Stimulated activated CD8-positive, alpha-beta memory T cell treated with anti-CD3 and anti-CD28 coated beads, Interleukin-15, amount 100 ng/mL, for 1 hour (primary cell): ENCODE measurements at regions not wholly inside any gene's neighbourhood (a gene's known extent, or its start where the extent isn't known, plus 50 kb on each side); places are given as distances from the start of the nearest gene placed in this dataset.
"Not testable (repeated sequence)": the region's sequence is repeated elsewhere in the genome, so short reads cannot be mapped to it uniquely, and the experiment has no call there.

ENCODE experiments used
- DNase-seq: peaks from one replicate; pipeline ENCODE4 v3.0.0-alpha.2; 2020; ENCODE audit warnings: low read depth

DNA sequence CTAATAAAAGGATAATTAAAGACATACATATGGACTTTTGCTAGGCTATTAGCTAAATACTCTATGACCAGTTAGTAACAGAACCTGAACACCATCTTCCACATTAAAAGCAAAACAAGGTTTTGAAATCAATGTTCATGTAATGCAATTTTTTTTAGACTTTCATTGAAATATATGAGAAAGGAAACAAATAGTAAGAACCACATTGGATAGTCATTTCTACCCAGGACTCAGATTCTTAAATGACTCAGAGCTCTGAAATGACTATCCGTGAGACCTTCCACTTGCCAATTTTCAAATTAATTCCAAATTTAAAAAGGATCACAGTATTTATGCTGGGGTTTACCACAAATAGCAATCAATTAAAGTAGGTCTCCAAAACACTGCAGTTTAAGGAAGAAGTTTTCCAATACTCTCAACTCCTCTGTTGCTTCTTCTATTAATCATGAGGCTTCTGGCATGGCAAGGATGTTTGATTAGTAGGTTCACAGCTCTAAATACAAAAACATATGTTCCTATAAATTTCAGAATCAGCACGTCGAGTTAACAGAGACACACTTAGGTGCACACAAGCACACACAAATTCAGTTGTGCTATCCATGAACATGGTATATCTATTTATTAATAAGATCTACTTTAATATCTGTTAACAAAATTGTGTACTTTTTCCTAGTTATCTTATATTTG is 841.0 kb downstream of the RNF144A start:
- DNase-seq = no peak

GRCh38 chr2:7759898-7760297 is 842.7 kb downstream of the RNF144A start:
- no peak for DNase-seq

DNA sequence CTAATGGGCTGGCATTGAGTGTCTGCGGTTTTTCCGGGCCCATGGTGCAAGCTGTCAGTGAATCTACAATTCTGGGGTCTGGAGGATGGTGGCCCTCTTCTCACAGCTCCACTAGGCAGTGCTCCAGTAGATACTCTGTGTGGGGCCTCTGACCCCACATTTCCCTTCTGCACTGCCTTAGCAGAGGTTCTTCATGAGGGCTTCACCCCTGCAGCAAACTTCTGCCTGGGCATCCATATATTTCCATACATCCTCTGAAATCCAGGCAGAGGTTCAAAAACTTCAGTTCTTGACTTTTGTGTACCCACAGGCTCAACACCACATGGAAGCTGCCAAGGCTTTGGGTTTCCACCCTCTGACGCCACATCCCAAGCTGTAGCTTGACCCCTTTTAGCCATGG is 846.2 kb downstream of the RNF144A start:
- DNase-seq = not testable (repeated sequence)

GRCh38 chr2:7765236-7765635 is 848.0 kb downstream of the RNF144A start:
- no peak for DNase-seq

- DNase-seq = no peak
Observed at GRCh38 chr2:7766088-7766722, 849.0 kb downstream of the RNF144A start.

GRCh38 chr2:7766978-7767565 is 849.9 kb downstream of the RNF144A start:
- no peak for DNase-seq

- DNase-seq = no peak
Observed at GRCh38 chr2:7767902-7768301, 850.7 kb downstream of the RNF144A start.

GRCh38 chr2:7771781-7772180 is 854.6 kb downstream of the RNF144A start:
- DNase-seq = no peak

- DNase-seq = no peak
Observed at GRCh38 chr2:7773362-7774360, 856.4 kb downstream of the RNF144A start.

DNA sequence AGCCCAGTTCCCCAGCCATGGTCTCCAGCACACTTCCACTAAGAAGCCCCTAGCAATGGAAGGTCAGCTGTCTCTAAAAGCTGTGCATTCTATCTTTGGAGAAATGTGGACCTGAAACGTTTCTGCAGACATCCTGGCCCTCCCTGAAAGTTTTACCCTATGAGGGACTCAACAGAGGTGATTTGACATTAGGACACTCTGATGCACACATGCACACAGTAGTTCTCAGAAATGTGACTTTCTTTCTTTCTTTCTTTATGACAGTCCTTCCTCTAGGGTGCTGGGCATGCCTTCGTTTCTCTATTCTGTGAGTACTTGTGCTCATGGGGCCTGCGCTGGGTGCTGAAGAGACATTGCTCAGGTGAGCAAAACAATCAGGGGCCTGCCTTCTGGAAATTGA is 857.3 kb downstream of the RNF144A start:
- DNase-seq = no peak

DNA sequence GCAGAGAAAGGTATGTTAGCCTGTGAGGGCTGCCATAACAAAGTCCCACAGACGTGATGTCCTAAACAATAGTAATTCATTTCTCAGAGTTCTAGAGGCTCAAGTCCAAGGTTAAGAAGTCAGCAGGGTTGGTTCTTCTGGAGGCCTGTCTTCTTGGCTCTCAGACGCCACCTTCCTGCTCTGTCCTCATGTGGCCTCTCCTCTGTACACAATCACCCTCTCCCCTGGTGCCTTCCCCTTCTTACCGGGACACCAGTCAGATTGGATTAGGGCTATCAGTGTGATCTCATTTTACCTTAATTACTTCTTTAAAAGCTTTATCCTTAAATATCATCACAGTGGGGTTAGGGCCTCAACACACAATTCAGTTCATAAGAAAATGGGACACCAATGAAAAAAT is 860.5 kb downstream of the RNF144A start:
- DNase-seq = no peak

- no peak for DNase-seq
Observed at GRCh38 chr2:7780321-7780720, 863.1 kb downstream of the RNF144A start.

DNA sequence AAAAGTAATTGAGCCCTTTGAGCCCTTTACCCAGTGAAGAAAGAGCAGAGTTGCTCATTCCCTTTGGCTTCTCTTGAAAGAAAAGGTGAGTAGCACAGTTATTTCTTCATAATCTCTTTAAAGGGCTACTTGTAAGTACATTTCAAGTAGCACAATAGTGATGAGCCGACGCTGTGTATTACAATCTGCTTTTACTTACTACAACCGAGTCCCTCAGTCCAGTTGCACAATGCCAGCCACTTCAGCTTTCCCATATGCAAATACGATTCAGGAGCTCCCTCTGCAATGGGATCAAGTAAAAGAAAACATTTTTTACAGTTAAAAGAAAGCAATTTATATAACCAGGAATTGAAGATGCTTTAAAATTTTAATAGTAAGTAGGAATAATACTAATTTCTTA is 868.5 kb downstream of the RNF144A start:
- no peak for DNase-seq

GRCh38 chr2:7788736-7789135 is 871.5 kb downstream of the RNF144A start:
- DNase-seq = no peak

GRCh38 chr2:7792031-7792651 is 874.9 kb downstream of the RNF144A start:
- no peak for DNase-seq

GRCh38 chr2:7795778-7796563 is 878.8 kb downstream of the RNF144A start:
- no peak for DNase-seq

DNA sequence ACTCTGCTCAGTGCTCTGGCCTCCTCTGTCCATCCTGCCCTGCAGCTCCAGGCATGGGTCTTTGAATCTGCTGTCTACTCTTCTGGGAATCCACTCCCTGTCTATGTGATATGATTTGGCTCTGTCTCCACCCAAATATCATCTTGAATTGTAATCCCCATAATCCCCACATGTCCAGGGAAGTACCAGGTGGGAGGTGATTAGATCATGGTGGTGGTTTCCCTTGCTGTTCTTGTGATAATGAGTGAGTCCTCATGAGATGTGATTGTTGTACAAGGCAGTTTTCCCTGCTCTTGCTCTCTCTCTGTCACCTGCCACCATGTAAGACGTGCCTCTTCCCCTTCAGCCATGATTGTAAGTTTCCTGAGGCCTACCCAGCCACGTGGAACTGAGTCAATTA is 881.8 kb upstream of the ID2 start:
- no peak for DNase-seq

GRCh38 chr2:7801212-7801611 is 880.6 kb upstream of the ID2 start:
- no peak for DNase-seq

GRCh38 chr2:7803515-7803914 is 878.3 kb upstream of the ID2 start:
- no peak for DNase-seq

DNA sequence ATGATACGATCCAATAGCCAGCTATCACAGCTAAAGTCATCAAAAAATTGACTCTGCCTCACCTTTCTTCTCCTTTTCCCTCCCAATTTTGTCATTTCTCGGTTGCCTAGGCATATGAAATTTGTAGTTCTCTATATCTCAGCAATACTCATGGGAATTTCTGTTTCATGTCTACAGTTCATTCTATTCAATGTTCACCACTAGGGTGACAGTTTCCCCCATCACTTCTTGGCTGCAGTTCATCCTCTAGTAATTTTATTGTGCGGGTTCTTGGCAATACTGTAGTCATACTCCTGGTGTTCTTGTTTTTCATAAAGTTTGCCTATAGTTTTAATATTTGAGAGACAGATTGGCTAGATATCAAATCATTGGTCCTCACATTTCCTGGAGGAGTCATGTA is 872.2 kb upstream of the ID2 start:
- DNase-seq = no peak

DNA sequence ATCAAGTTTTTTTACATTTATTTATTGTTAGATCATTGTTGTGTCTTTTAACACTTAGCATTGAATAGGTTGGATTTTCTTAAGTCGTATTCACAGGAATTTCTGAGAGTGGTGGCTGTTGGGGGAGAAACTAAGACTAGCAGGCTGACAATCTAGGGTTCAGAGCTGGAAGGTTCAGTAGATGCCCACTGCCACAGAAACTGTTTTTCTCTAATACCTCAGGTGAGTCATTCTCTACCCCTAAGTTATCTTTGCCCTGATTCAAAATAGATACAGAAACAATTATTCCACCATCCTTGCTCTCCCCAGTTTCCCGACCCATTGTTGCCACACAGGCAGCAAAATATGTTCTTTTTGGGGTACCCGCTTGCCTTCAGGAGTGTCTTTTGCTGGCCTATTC is 870.8 kb upstream of the ID2 start:
- DNase-seq = no peak
